ENCODE measurements at regions not wholly inside any gene's neighbourhood (a gene's known extent, or its start where the extent isn't known, plus 50 kb on each side); places are given as distances from the start of the nearest gene placed in this dataset.
"Not testable (repeated sequence)": the region's sequence is repeated elsewhere in the genome, so short reads cannot be mapped to it uniquely, and the experiment has no call there.

- DNase-seq (ENCODE audit: low read depth in 4 of 4, low spot score in 2 of 4) = peak; percentile 22 to 41 (median 29)
These were observed 99.9 kb downstream of the ANKRD18B start for GRCh38 chr9:33623658-33624586.

- not testable (repeated sequence) for DNase-seq (ENCODE audit: low read depth in 4 of 4, low spot score in 2 of 4)
These were observed 104.3 kb downstream of the ANKRD18B start for GRCh38 chr9:33628318-33628717.

- DNase-seq (ENCODE audit: low read depth in 4 of 4, low spot score in 2 of 4) = no peak
These were observed 104.9 kb downstream of the ANKRD18B start for GRCh38 chr9:33628865-33629410.

- DNase-seq (ENCODE audit: low read depth in 4 of 4, low spot score in 2 of 4) = no peak
These were observed 109.6 kb downstream of the ANKRD18B start for GRCh38 chr9:33633636-33634035.

GRCh38 chr9:33637881-33638280 lies 113.8 kb downstream of the ANKRD18B start:
- no peak for DNase-seq (ENCODE audit: low read depth in 4 of 4, low spot score in 2 of 4)

GRCh38 chr9:33638391-33638915 lies 114.4 kb downstream of the ANKRD18B start:
- DNase-seq (ENCODE audit: low read depth in 4 of 4, low spot score in 2 of 4) = no peak

GRCh38 chr9:33645706-33646105 lies 121.7 kb downstream of the ANKRD18B start:
- no peak for DNase-seq (ENCODE audit: low read depth in 4 of 4, low spot score in 2 of 4)

- no peak for DNase-seq (ENCODE audit: low read depth in 4 of 4, low spot score in 2 of 4)
These were observed 125.4 kb downstream of the ANKRD18B start for GRCh38 chr9:33649463-33649862.

- no peak for DNase-seq (ENCODE audit: low read depth in 4 of 4, low spot score in 2 of 4)
These were observed 127.1 kb downstream of the ANKRD18B start for GRCh38 chr9:33651125-33651524.

GRCh38 chr9:33659921-33660320 lies 135.4 kb upstream of the PRSS3 start:
- no peak for DNase-seq (ENCODE audit: low read depth in 4 of 4, low spot score in 2 of 4)

GRCh38 chr9:33660772-33661171 lies 134.6 kb upstream of the PRSS3 start:
- DNase-seq (ENCODE audit: low read depth in 4 of 4, low spot score in 2 of 4) = no peak

GRCh38 chr9:33661176-33661575 lies 134.2 kb upstream of the PRSS3 start:
- DNase-seq (ENCODE audit: low read depth in 4 of 4, low spot score in 2 of 4) = no peak

- no peak for DNase-seq (ENCODE audit: low read depth in 4 of 4, low spot score in 2 of 4)
These were observed 132.5 kb upstream of the PRSS3 start for GRCh38 chr9:33662871-33663270.

GRCh38 chr9:33676194-33676745 lies 119.1 kb upstream of the PRSS3 start:
- DNase-seq (ENCODE audit: low read depth in 4 of 4, low spot score in 2 of 4) = not testable (repeated sequence)

GRCh38 chr9:33676746-33677505 lies 118.4 kb upstream of the PRSS3 start:
- peak in 2 of 4 donors; percentile 27 to 34 for DNase-seq (ENCODE audit: low read depth in 4 of 4, low spot score in 2 of 4)

GRCh38 chr9:33677506-33677809 lies 117.9 kb upstream of the PRSS3 start:
- no peak for DNase-seq (ENCODE audit: low read depth in 4 of 4, low spot score in 2 of 4)

GRCh38 chr9:33677961-33678360 lies 117.4 kb upstream of the PRSS3 start:
- DNase-seq (ENCODE audit: low read depth in 4 of 4, low spot score in 2 of 4) = no peak

GRCh38 chr9:33682551-33682950 lies 112.8 kb upstream of the PRSS3 start:
- no peak for DNase-seq (ENCODE audit: low read depth in 4 of 4, low spot score in 2 of 4)

- no peak for DNase-seq (ENCODE audit: low read depth in 4 of 4, low spot score in 2 of 4)
These were observed 110.5 kb upstream of the PRSS3 start for GRCh38 chr9:33684831-33685230.

GRCh38 chr9:33686942-33687341 lies 108.4 kb upstream of the PRSS3 start:
- no peak for DNase-seq (ENCODE audit: low read depth in 4 of 4, low spot score in 2 of 4)

- no peak for DNase-seq (ENCODE audit: low read depth in 4 of 4, low spot score in 2 of 4)
These were observed 107.6 kb upstream of the PRSS3 start for GRCh38 chr9:33687779-33688178.
